GM12878 (cell line): ENCODE measurements at regions not wholly inside any gene's neighbourhood (a gene's known extent, or its start where the extent isn't known, plus 50 kb on each side); places are given as distances from the start of the nearest gene placed in this dataset.
A peak's percentile ranks its signal among the peaks of the same experiment; 100 is the strongest.

Experiments
- ATAC-seq: fragments of 200-7000 bp; cut with Tn5 transposase; 3 replicates; pipeline ENCODE4 v1.9.1; 2020; ENCODE audit warnings: mild to moderate bottlenecking, moderate library complexity
- BruUV-seq: library from RNA; stranded (reverse); fragments of 400-500 nt; replicated peaks from 2 replicates; lab custom pipeline; 2021; lab: Mats Ljungman, UMichigan
- CTCF ChIA-PET: fragments of 300-600 bp; sonication (Branson Sonifier 250); formaldehyde crosslinking; extraction: SDS; loops from one replicate; lab custom pipeline; 2021; ENCODE audit warnings: inconsistent platforms; lab: Yijun Ruan, JAX
- POLR2A ChIA-PET: fragments of 350-600 bp; formaldehyde crosslinking; extraction: SDS; loops from one replicate; lab custom pipeline; 2021; ENCODE audit warnings: inconsistent platforms; lab: Charles Lee
- RAD21 ChIA-PET: fragments of 300-600 bp; sonication (Branson Sonifier 250); formaldehyde crosslinking; loops from one replicate; lab custom pipeline; 2023; ENCODE audit warnings: antibody characterized with exemption; ENCODE audit not compliant: unreplicated experiment; lab: Charles Lee
- SMC1A ChIA-PET: fragments of 300-600 bp; sonication (Branson Sonifier 250); formaldehyde crosslinking; loops from one replicate; lab custom pipeline; 2023; ENCODE audit not compliant: unreplicated experiment, uncharacterized antibody; lab: Charles Lee
- DNase-seq: peaks from one replicate; pipeline ENCODE4 v3.0.0-alpha.2; 2011; ENCODE audit warnings: low read depth, low spot score
- FAIRE-seq: peaks from 3 replicates; lab custom pipeline; 2011; peaks lifted over from hg19 to GRCh38; lab: Jason Lieb, UNC
- H2AFZ ChIP-seq: 2 replicates; pipeline ENCODE4 v1.6.0; 2011; ENCODE audit warnings: low read depth, low read length, control low read depth; ENCODE audit not compliant: control insufficient read depth
- H3K27ac ChIP-seq: 2 replicates; pipeline ENCODE4 v1.5.1; 2011; ENCODE audit warnings: control low read depth; ENCODE audit not compliant: control insufficient read depth, insufficient read depth
- H3K27me3 ChIP-seq, 2 experiments: replicated peaks in 1 of 2; 2 replicates each; pipeline versions ENCODE4 v1.6.0 to v1.6.1; 2011; ENCODE audit warnings: low read length in 1 of 2; ENCODE audit not compliant: control insufficient read depth in 2 of 2, insufficient read depth in 2 of 2
- H3K36me3 ChIP-seq, 2 experiments: 2 replicates each; pipeline ENCODE4 v1.5.1; 2011; ENCODE audit warnings: low read length in 1 of 2; ENCODE audit not compliant: control insufficient read depth in 2 of 2, insufficient read depth in 2 of 2
- H3K4me1 ChIP-seq: 2 replicates; pipeline ENCODE4 v1.6.1; 2011; ENCODE audit warnings: mild to moderate bottlenecking, low read length, moderate library complexity, mixed read lengths; ENCODE audit not compliant: control insufficient read depth, insufficient read depth
- H3K4me2 ChIP-seq: 2 replicates; pipeline ENCODE4 v1.6.0; 2011; ENCODE audit warnings: control low read depth; ENCODE audit not compliant: control insufficient read depth, insufficient read depth
- H3K4me3 ChIP-seq: fragments of 200-600 bp; sonication (generic); 2 replicates; pipeline ENCODE4 v1.5.1; 2016
- H3K79me2 ChIP-seq: 2 replicates; pipeline ENCODE4 v1.6.0; 2011; ENCODE audit warnings: low read length; ENCODE audit not compliant: control insufficient read depth, insufficient read depth
- H3K9ac ChIP-seq: 2 replicates; pipeline ENCODE4 v1.8.0; 2011; ENCODE audit warnings: low read length, control low read depth, mixed read lengths; ENCODE audit not compliant: control insufficient read depth, insufficient read depth
- H3K9me3 ChIP-seq: replicated peaks from 3 replicates; pipeline ENCODE4 v1.5.1; 2011; ENCODE audit warnings: mild to moderate bottlenecking, low read length; ENCODE audit not compliant: control insufficient read depth, insufficient read depth
- H4K20me1 ChIP-seq: 2 replicates; pipeline ENCODE4 v1.6.0; 2011; ENCODE audit not compliant: control insufficient read depth, insufficient read depth
- CHD4 ChIP-seq: fragments of 200-600 bp; sonication (generic); IDR thresholded peaks from 2 replicates; pipeline ENCODE4 v1.6.1; 2016; ENCODE audit warnings: mild to moderate bottlenecking
- FOXK2 ChIP-seq: fragments of 450-650 bp; IDR thresholded peaks from 2 replicates; pipeline ENCODE4 v1.6.1; 2017; ENCODE audit warnings: mild to moderate bottlenecking, moderate library complexity
- HCFC1 ChIP-seq: fragments of 150-350 bp; IDR thresholded peaks from 2 replicates; pipeline ENCODE4 v1.6.1; 2014; ENCODE audit warnings: low read length
- IKZF2 ChIP-seq, 2 experiments: fragments of 450-650 bp; IDR thresholded peaks; 2 replicates each; pipeline ENCODE4 v1.6.1; 2017; ENCODE audit warnings: mild to moderate bottlenecking in 2 of 2, moderate library complexity in 2 of 2
- POLR2AphosphoS5 ChIP-seq: IDR thresholded peaks from 2 replicates; pipeline ENCODE4 v1.6.1; 2011; ENCODE audit warnings: mild to moderate bottlenecking, low read length, inconsistent platforms
- RAD51 ChIP-seq: fragments of 450-650 bp; IDR thresholded peaks from 2 replicates; pipeline ENCODE4 v1.6.1; 2016; ENCODE audit warnings: moderate library complexity, mild to moderate bottlenecking, inconsistent platforms
- TAF1 ChIP-seq: IDR thresholded peaks from 2 replicates; pipeline ENCODE4 v1.6.1; 2011; ENCODE audit warnings: mild to moderate bottlenecking, low read depth, low read length, borderline replicate concordance
- WRNIP1 ChIP-seq: IDR thresholded peaks from 2 replicates; pipeline ENCODE4 v1.6.1; 2011; ENCODE audit warnings: low read depth, low read length, improper control_type of control experiment, borderline replicate concordance
- ZNF217 ChIP-seq: fragments of 450-650 bp; IDR thresholded peaks from 2 replicates; pipeline ENCODE4 v1.6.1; 2017; ENCODE audit warnings: antibody characterized with exemption, mild to moderate bottlenecking
- WGBS: methylation state at CpG from one replicate; pipeline ENCODE4 v1.1.6; 2016; ENCODE audit warnings: low lambda C conversion rate; ENCODE audit not compliant: insufficient replicate concordance, insufficient coverage; ENCODE audit errors: missing lambda C conversion rate; 5-methylcytosine and 5-hydroxymethylcytosine counted together
- in situ Hi-C: fragments of 300-500 bp; cut with MboI; formaldehyde crosslinking; loops from 9 replicates; pipeline ENCODE4 v1.14.3; 2018; ENCODE audit warnings: mixed read lengths
- intact Hi-C: fragments of 100-400 bp; cut with micrococcal nuclease; formaldehyde crosslinking; loops from one replicate; pipeline ENCODE4 v1.14.2; 2022; ENCODE audit not compliant: unreplicated experiment
- TF ChIP-seq, protein P1 (sequence below): IDR thresholded peaks from 2 replicates; pipeline ENCODE4 v1.6.1; 2012; ENCODE audit warnings: mild to moderate bottlenecking, low read depth, low read length
- TF ChIP-seq, protein P2 (sequence below): fragments of 450-650 bp; IDR thresholded peaks from 2 replicates; pipeline ENCODE4 v1.6.1; 2017; ENCODE audit warnings: borderline replicate concordance

DNA sequence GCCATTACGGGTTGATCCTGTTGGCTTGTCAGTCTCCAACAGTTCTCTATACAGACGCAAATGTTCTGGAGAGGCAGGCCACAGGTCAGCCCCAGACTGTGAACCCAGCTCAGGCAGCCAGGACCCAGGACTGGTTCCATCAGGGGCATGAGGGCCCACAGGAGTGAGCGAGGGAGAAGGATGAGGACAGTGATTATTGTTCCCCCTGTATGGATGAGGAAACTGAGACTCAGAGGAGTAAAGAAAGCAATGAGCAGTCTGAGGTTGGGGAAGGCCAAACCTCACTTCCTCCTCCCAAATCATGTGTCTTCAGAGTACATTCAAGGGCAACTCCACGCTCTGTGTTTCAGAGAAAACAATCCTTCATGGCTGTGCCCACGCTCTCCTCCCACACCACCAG, 121.9 kb downstream of the RPLP1 start:
- Histone ChIP-seq H3K4me2 (no peak overlapping the region), H3K79me2 (no peaks in the 10 kb centered on the region), H3K9ac (no peak overlapping the region), H3K4me3 (no peak overlapping the region), H3K36me3 (no peaks in the 10 kb centered on the region), H3K4me1 (peaks cover 5% of the 10 kb centered on the region; the same call in 1 of the 2 replicates), H4K20me1 (no peaks in the 10 kb centered on the region), H3K9me3 (no peaks in the 10 kb centered on the region), H3K27ac (no peak overlapping the region), H3K27me3 (peaks cover 0 to 3% of the 10 kb centered on the region in 2 experiments), H2AFZ (no peak overlapping the region)
- ChIA-PET POLR2A (no interaction called here), SMC1A (no interaction called here), RAD21 (no interaction called here), CTCF (interaction anchor here (0.7 kb wide), 1 partner anchor 891 kb away, joined by 3 read pairs; no protein-coding TSS in a partner anchor)
- no peak for FAIRE-seq
- no TSS peak for BruUV-seq
- 21% methylated on average over 5 of the region's 5 CpGs for WGBS
- TF ChIP-seq WRNIP1, result no peak
- no peak for TF ChIP-seq IKZF2 (IDR thresholded peaks at IDR 0.05)
- TF ChIP-seq TAF1, result no peak
- no peak for TF ChIP-seq CHD4
- TF ChIP-seq HCFC1, result no peak
- TF ChIP-seq POLR2AphosphoS5, result no peak
- no peak for TF ChIP-seq ZNF217
- TF ChIP-seq, protein P1, sequence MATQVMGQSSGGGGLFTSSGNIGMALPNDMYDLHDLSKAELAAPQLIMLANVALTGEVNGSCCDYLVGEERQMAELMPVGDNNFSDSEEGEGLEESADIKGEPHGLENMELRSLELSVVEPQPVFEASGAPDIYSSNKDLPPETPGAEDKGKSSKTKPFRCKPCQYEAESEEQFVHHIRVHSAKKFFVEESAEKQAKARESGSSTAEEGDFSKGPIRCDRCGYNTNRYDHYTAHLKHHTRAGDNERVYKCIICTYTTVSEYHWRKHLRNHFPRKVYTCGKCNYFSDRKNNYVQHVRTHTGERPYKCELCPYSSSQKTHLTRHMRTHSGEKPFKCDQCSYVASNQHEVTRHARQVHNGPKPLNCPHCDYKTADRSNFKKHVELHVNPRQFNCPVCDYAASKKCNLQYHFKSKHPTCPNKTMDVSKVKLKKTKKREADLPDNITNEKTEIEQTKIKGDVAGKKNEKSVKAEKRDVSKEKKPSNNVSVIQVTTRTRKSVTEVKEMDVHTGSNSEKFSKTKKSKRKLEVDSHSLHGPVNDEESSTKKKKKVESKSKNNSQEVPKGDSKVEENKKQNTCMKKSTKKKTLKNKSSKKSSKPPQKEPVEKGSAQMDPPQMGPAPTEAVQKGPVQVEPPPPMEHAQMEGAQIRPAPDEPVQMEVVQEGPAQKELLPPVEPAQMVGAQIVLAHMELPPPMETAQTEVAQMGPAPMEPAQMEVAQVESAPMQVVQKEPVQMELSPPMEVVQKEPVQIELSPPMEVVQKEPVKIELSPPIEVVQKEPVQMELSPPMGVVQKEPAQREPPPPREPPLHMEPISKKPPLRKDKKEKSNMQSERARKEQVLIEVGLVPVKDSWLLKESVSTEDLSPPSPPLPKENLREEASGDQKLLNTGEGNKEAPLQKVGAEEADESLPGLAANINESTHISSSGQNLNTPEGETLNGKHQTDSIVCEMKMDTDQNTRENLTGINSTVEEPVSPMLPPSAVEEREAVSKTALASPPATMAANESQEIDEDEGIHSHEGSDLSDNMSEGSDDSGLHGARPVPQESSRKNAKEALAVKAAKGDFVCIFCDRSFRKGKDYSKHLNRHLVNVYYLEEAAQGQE, result no peak
- TF ChIP-seq RAD51, result no peak
- TF ChIP-seq, protein P2, sequence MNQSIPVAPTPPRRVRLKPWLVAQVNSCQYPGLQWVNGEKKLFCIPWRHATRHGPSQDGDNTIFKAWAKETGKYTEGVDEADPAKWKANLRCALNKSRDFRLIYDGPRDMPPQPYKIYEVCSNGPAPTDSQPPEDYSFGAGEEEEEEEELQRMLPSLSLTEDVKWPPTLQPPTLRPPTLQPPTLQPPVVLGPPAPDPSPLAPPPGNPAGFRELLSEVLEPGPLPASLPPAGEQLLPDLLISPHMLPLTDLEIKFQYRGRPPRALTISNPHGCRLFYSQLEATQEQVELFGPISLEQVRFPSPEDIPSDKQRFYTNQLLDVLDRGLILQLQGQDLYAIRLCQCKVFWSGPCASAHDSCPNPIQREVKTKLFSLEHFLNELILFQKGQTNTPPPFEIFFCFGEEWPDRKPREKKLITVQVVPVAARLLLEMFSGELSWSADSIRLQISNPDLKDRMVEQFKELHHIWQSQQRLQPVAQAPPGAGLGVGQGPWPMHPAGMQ, result no peak
- TF ChIP-seq FOXK2, result no peak
- DNase-seq, result no peak
- intact Hi-C loops (loop anchor here (10.0 kb wide), 2 partner anchors 150 to 400 kb away; no protein-coding TSS in a partner anchor), in situ Hi-C loops (no loop called here)
- ATAC-seq, result 0 out of 3 replicates have a peak, but pooled peaks have one; percentile 27
